Epithelial cell of esophagus (primary cell): ENCODE measurements at regions not wholly inside any gene's neighbourhood (a gene's known extent, or its start where the extent isn't known, plus 50 kb on each side); places are given as distances from the start of the nearest gene placed in this dataset.

ENCODE experiments used
- DNase-seq: peaks from one replicate; pipeline ENCODE4 v3.0.0; 2010; ENCODE audit warnings: low read depth
- H3K4me3 ChIP-seq: 2 replicates; pipeline ENCODE4 v1.5.1; 2011; ENCODE audit warnings: mild to moderate bottlenecking, low read length, control low read depth
- CTCF ChIP-seq: IDR thresholded peaks from 2 replicates; pipeline ENCODE4 v1.5.1; 2011; ENCODE audit warnings: low read depth, mild to moderate bottlenecking, low read length, control low read depth, inconsistent platforms; ENCODE audit not compliant: insufficient read depth; ENCODE audit errors: missing control alignments

- no peak for DNase-seq
- TF ChIP-seq CTCF: no peak
- H3K4me3 ChIP-seq: no peak overlapping the region
Observed at GRCh38 chr4:31974490-31975002, 1254.4 kb downstream of the PCDH7 start.

- DNase-seq: no peak
- no peak overlapping the region for H3K4me3 ChIP-seq
- no peak for TF ChIP-seq CTCF
Observed at GRCh38 chr4:31979988-31980387, 1259.8 kb downstream of the PCDH7 start.

GRCh38 chr4:31983246-31983645 lies 1263.1 kb downstream of the PCDH7 start:
- DNase-seq: peak; percentile 77
- TF ChIP-seq CTCF: no peak
- H3K4me3 ChIP-seq: peak overlapping the region; percentile 2

GRCh38 chr4:31983677-31984076 lies 1263.5 kb downstream of the PCDH7 start:
- DNase-seq: peak; percentile 72
- TF ChIP-seq CTCF: no peak
- H3K4me3 ChIP-seq: peak overlapping the region; percentile 2

- no peak for TF ChIP-seq CTCF
- peak; percentile 75 for DNase-seq
- H3K4me3 ChIP-seq: no peak overlapping the region
Observed at GRCh38 chr4:31984872-31985271, 1264.7 kb downstream of the PCDH7 start.

GRCh38 chr4:31995943-31996901 lies 1276.1 kb downstream of the PCDH7 start:
- peak overlapping the region; percentile 15 for H3K4me3 ChIP-seq
- peak; percentile 0 for DNase-seq
- no peak for TF ChIP-seq CTCF
